Gastrocnemius medialis (tissue), 4 donors: ENCODE measurements at regions not wholly inside any gene's neighbourhood (a gene's known extent, or its start where the extent isn't known, plus 50 kb on each side); places are given as distances from the start of the nearest gene placed in this dataset.

Experiments
- POLR2A ChIP-seq, 2 donors: fragments of 450-650 bp; IDR thresholded peaks; one replicate each; pipeline ENCODE4 v1.6.1; 2017; ENCODE audit warnings: antibody characterized with exemption in 2 of 2, mild to moderate bottlenecking in 2 of 2, moderate library complexity in 2 of 2
- TF ChIP-seq, protein P1 (sequence below), 5 experiments: fragments of 450-650 bp in 3 of 5; fragments of 200-600 bp in 2 of 5; sonication (generic) in 2 of 5; IDR thresholded peaks in 4 of 5; conservative IDR thresholded peaks in 1 of 5; 1 replicate in 4 of 5; 2 replicates in 1 of 5; pipeline ENCODE4 v1.5.1; 2016 to 2019; ENCODE audit warnings: antibody characterized with exemption in 5 of 5, mild to moderate bottlenecking in 3 of 5, moderate library complexity in 3 of 5

DNA sequence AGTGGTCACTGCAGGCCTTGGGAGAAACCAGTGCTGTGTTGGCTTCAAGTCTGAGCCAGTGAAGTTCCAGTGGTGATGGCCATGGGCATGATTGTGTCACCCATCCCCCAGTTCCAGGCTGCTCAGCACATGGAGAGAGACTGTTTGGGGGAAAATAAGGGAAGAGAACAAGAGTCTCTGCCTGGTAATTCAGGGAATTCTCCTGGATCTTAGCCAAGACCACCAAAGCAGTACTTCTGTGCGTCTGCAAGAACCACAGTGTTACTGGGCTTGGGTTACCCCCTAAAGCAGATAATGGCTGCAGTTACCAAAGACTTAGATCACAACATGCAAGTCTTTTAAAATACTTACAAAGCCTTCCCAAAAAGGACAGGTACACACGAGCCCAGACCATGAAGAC lies 225.0 kb upstream of the SEMA3C start:
- TF ChIP-seq, protein P1, sequence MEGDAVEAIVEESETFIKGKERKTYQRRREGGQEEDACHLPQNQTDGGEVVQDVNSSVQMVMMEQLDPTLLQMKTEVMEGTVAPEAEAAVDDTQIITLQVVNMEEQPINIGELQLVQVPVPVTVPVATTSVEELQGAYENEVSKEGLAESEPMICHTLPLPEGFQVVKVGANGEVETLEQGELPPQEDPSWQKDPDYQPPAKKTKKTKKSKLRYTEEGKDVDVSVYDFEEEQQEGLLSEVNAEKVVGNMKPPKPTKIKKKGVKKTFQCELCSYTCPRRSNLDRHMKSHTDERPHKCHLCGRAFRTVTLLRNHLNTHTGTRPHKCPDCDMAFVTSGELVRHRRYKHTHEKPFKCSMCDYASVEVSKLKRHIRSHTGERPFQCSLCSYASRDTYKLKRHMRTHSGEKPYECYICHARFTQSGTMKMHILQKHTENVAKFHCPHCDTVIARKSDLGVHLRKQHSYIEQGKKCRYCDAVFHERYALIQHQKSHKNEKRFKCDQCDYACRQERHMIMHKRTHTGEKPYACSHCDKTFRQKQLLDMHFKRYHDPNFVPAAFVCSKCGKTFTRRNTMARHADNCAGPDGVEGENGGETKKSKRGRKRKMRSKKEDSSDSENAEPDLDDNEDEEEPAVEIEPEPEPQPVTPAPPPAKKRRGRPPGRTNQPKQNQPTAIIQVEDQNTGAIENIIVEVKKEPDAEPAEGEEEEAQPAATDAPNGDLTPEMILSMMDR (IDR thresholded peaks at IDR 0.05 in 4 of 5, conservative IDR thresholded peaks at IDR 0.05 in 1 of 5): no peak
- TF ChIP-seq POLR2A (IDR thresholded peaks at IDR 0.05): no peak
